ENCODE measurements at regions not wholly inside any gene's neighbourhood (a gene's known extent, or its start where the extent isn't known, plus 50 kb on each side); places are given as distances from the start of the nearest gene placed in this dataset.

DNA sequence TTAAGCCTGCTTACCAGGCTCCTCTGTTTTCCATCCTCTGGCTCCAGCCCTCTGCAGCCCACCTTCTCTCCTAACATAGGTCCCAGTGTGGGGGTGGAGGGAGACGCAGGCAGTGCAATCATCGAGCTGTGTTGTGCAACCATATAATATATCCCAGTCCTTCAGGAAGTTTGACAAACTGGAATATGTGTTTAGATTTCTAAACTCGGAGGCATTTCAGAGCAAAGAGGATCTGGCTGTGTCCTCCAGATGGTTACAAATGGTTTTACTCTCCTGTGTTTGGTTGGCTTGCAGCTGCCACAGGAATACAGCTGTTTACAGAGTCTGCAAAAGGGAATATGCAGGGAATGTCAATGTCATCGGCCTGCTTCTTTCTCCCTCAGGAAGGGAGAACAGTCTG is 195.3 kb upstream of the LNX1 start:
- Histone ChIP-seq H3K4me1 (no peaks in the 10 kb centered on the region), H3K36me3 (no peaks in the 10 kb centered on the region), H3K27ac (no peak overlapping the region), H3K9me3 (no peaks in the 10 kb centered on the region), H3K4me3 (no peak overlapping the region), H3K27me3 (no peaks in the 10 kb centered on the region)
- no peak for DNase-seq
- intact Hi-C loops (cut with DNase I; ENCODE audit: low total_unique reads): no loop called here
- TF ChIP-seq, protein P1, sequence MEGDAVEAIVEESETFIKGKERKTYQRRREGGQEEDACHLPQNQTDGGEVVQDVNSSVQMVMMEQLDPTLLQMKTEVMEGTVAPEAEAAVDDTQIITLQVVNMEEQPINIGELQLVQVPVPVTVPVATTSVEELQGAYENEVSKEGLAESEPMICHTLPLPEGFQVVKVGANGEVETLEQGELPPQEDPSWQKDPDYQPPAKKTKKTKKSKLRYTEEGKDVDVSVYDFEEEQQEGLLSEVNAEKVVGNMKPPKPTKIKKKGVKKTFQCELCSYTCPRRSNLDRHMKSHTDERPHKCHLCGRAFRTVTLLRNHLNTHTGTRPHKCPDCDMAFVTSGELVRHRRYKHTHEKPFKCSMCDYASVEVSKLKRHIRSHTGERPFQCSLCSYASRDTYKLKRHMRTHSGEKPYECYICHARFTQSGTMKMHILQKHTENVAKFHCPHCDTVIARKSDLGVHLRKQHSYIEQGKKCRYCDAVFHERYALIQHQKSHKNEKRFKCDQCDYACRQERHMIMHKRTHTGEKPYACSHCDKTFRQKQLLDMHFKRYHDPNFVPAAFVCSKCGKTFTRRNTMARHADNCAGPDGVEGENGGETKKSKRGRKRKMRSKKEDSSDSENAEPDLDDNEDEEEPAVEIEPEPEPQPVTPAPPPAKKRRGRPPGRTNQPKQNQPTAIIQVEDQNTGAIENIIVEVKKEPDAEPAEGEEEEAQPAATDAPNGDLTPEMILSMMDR (IDR thresholded peaks at IDR 0.05): no peak

DNA sequence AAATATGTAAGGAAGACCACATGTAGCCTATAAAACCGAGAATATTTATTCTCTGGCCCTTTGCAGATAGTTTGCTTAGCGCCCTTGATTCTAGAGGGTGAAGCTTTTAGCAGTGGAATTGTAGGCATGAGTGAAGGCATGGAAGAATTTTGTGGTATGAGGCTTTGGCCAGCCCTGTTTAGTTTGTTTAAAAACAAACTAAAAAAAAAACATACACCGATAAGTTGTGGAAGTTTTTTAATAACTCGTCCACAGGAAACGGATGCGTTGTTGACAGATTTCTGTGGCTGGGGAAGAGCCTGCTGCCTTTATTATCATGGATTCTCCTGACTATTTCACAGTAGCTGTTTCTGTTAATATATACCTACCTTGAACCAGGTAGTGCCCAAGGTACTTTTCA is 194.7 kb upstream of the LNX1 start:
- intact Hi-C loops (cut with DNase I; ENCODE audit: low total_unique reads): no loop called here

DNA sequence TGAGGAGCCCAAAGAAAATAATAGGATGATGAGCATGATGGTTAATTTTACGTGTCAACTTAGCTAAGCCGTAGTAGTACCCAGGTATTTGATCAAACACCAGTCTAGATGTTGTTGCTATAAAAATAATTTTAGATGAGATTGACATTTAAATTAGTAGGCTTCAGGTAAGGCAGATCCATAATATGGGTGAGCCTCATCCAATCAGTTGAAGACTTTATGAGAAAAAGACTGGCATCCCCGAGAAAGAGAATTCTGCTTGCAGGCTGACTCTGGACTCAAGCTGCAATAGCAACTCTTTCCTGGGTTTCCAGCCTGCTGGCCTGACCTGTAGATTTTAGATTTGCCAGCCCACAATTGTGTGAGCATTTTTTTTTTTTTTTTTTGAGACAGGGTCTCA is 192.8 kb upstream of the LNX1 start:
- Histone ChIP-seq H3K27me3 (no peaks in the 10 kb centered on the region), H3K9me3 (no peaks in the 10 kb centered on the region), H3K4me1 (no peaks in the 10 kb centered on the region), H3K4me3 (no peak overlapping the region), H3K27ac (no peak overlapping the region), H3K36me3 (no peaks in the 10 kb centered on the region)
- DNase-seq: no peak
- intact Hi-C loops (cut with DNase I; ENCODE audit: low total_unique reads): no loop called here
- TF ChIP-seq, protein P1 (IDR thresholded peaks at IDR 0.05): no peak

More for the DNA sequence above, 194.7 kb upstream of the LNX1 start:
- no peaks in the 10 kb centered on the region for H3K27me3 ChIP-seq
- H3K4me1 ChIP-seq: no peaks in the 10 kb centered on the region
- TF ChIP-seq, protein P1 (IDR thresholded peaks at IDR 0.05): no peak
- no peak overlapping the region for H3K27ac ChIP-seq
- H3K36me3 ChIP-seq: no peaks in the 10 kb centered on the region
- DNase-seq: no peak
- no peaks in the 10 kb centered on the region for H3K9me3 ChIP-seq
- H3K4me3 ChIP-seq: no peak overlapping the region

DNA sequence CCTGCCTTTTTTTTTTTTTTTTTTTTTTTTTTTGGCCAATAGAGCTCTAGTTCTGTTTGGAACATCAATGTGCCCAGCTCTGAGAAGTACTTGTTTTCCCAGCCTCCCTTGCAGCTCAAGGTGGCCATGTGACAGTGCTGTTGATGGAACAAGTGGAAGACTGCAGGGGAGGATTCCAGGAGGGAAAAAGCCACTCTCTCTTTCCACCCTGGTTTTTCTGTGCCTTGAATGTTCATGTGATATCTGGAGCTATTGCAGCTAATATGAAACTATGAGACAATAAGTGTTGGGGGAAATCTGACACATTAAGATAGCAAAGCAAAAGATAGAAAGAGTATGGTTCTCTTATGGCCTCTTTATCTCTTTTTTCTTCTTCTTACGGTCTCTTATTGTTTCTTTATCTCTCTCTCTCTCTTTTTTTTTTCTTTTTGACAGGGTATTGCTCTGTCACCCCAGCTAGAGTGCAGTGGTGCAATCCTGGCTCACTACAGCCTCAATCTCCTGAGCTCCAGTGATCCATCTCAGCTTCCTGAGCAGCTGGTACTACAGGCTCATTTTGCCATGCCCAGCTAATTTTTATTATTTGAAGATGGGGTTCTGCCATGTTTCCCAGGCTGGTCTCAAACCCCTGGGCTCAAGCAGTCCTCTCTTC is 192.0 kb upstream of the LNX1 start:
- Histone ChIP-seq H3K9me3 (no peaks in the 10 kb centered on the region), H3K27ac (no peak overlapping the region), H3K4me3 (no peak overlapping the region), H3K27me3 (no peaks in the 10 kb centered on the region), H3K4me1 (no peaks in the 10 kb centered on the region), H3K36me3 (no peaks in the 10 kb centered on the region)
- no peak for DNase-seq
- intact Hi-C loops (cut with DNase I; ENCODE audit: low total_unique reads): no loop called here
- TF ChIP-seq, protein P1 (IDR thresholded peaks at IDR 0.05): no peak

DNA sequence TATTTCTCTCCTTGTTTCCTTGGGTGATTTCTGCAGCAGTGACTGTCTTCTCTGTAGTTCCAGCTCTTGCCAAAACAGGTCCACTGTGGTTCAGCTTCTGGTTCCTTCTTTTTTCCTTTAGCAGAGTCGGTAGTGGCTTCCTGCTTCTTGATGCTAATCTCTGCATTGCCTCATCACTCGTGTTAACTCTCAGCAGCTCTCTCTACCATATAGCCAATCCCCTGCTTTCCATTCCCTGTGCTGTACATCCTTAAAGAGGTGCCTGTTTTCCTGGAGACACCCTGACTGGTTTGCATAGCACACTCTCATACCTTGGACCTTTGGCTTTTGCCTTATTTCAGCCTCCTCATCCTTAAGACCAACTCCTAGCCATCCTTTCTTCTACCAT is 191.2 kb upstream of the LNX1 start:
- TF ChIP-seq, protein P1 (IDR thresholded peaks at IDR 0.05): no peak
- H3K9me3 ChIP-seq: no peaks in the 10 kb centered on the region
- H3K4me3 ChIP-seq: no peak overlapping the region
- H3K27ac ChIP-seq: no peak overlapping the region
- DNase-seq: no peak
- no peaks in the 10 kb centered on the region for H3K4me1 ChIP-seq
- no peaks in the 10 kb centered on the region for H3K36me3 ChIP-seq
- intact Hi-C loops (cut with DNase I; ENCODE audit: low total_unique reads): no loop called here
- no peaks in the 10 kb centered on the region for H3K27me3 ChIP-seq
